Progenitor cell of endocrine pancreas (in vitro differentiated cells): ENCODE measurements at regions not wholly inside any gene's neighbourhood (a gene's known extent, or its start where the extent isn't known, plus 50 kb on each side); places are given as distances from the start of the nearest gene placed in this dataset.
"Not testable (repeated sequence)": the region's sequence is repeated elsewhere in the genome, so short reads cannot be mapped to it uniquely, and the experiment has no call there.

Source experiments
- DNase-seq: peaks from one replicate; pipeline ENCODE4 v3.0.0; 2021; ENCODE audit warnings: low spot score; ENCODE audit not compliant: unreplicated experiment
- H3K27ac Mint-ChIP-seq: 2 replicates; pipeline ENCODE4 v1.8.0; 2021; ENCODE audit warnings: mild to moderate bottlenecking, moderate library complexity, mixed read lengths
- H3K27me3 Mint-ChIP-seq: 2 replicates; pipeline ENCODE4 v1.8.0; 2021; ENCODE audit warnings: mixed read lengths
- H3K36me3 Mint-ChIP-seq: 2 replicates; pipeline ENCODE4 v1.8.0; 2022; ENCODE audit warnings: mixed read lengths; ENCODE audit not compliant: insufficient read depth
- H3K4me1 Mint-ChIP-seq: 2 replicates; pipeline ENCODE4 v1.8.0; 2021; ENCODE audit warnings: low read depth, mixed read lengths
- H3K4me3 Mint-ChIP-seq: 2 replicates; pipeline ENCODE4 v1.8.0; 2021; ENCODE audit warnings: low read depth, mild to moderate bottlenecking, moderate library complexity, mixed read lengths
- H3K9me3 Mint-ChIP-seq: 2 replicates; pipeline ENCODE4 v1.8.0; 2021; ENCODE audit warnings: low read depth, mixed read lengths
- CTCF ChIP-seq: fragments of 200-600 bp; sonication (generic); IDR thresholded peaks from one replicate; pipeline ENCODE4 v1.5.0; 2021; ENCODE audit warnings: antibody characterized with exemption, mild to moderate bottlenecking; ENCODE audit not compliant: unreplicated experiment

GRCh38 chr6:20340068-20340848 lies 61.4 kb upstream of the E2F3 start:
- H3K9me3 Mint-ChIP-seq, result no peaks in the 10 kb centered on the region
- no peak for TF ChIP-seq CTCF
- no peak for DNase-seq
- H3K27me3 Mint-ChIP-seq, result peaks cover 15% of the 10 kb centered on the region
- H3K4me1 Mint-ChIP-seq, result peaks cover 2% of the 10 kb centered on the region
- no peak overlapping the region for H3K4me3 Mint-ChIP-seq
- no peak overlapping the region for H3K27ac Mint-ChIP-seq
- no peaks in the 10 kb centered on the region for H3K36me3 Mint-ChIP-seq

GRCh38 chr6:20341096-20341495 lies 60.6 kb upstream of the E2F3 start:
- Mint-ChIP-seq H3K9me3 (no peaks in the 10 kb centered on the region), H3K4me1 (peaks cover 2% of the 10 kb centered on the region), H3K27me3 (peaks cover 15% of the 10 kb centered on the region), H3K4me3 (no peak overlapping the region), H3K36me3 (no peaks in the 10 kb centered on the region), H3K27ac (no peak overlapping the region)
- no peak for TF ChIP-seq CTCF
- no peak for DNase-seq

- Mint-ChIP-seq H3K27me3 (peaks cover 15% of the 10 kb centered on the region), H3K4me3 (no peak overlapping the region), H3K9me3 (no peaks in the 10 kb centered on the region)
Measured at GRCh38 chr6:20341564-20341963, 60.1 kb upstream of the E2F3 start.

GRCh38 chr6:20346948-20347347 lies 54.7 kb upstream of the E2F3 start:
- H3K4me3 Mint-ChIP-seq, DNase-seq, H3K9me3 Mint-ChIP-seq, H3K4me1 Mint-ChIP-seq, H3K27ac Mint-ChIP-seq, H3K36me3 Mint-ChIP-seq: not testable (repeated sequence)
- H3K27me3 Mint-ChIP-seq, result peaks cover 20% of the 10 kb centered on the region

More at GRCh38 chr6:20341564-20341963, 60.1 kb upstream of the E2F3 start:
- Mint-ChIP-seq H3K36me3 (no peaks in the 10 kb centered on the region), H3K4me1 (no peaks in the 10 kb centered on the region), H3K27ac (no peak overlapping the region)
- DNase-seq, result no peak
- TF ChIP-seq CTCF, result no peak

GRCh38 chr6:20348041-20348440 lies 53.6 kb upstream of the E2F3 start:
- TF ChIP-seq CTCF, result no peak
- peaks cover 4% of the 10 kb centered on the region for H3K9me3 Mint-ChIP-seq
- DNase-seq, result no peak
- H3K36me3 Mint-ChIP-seq, result no peaks in the 10 kb centered on the region
- H3K4me3 Mint-ChIP-seq, result no peak overlapping the region
- peaks cover 4% of the 10 kb centered on the region for H3K4me1 Mint-ChIP-seq
- H3K27me3 Mint-ChIP-seq, result peaks cover 20% of the 10 kb centered on the region
- no peak overlapping the region for H3K27ac Mint-ChIP-seq

GRCh38 chr6:20349225-20349624 lies 52.5 kb upstream of the E2F3 start:
- no peak overlapping the region for H3K4me3 Mint-ChIP-seq

More at GRCh38 chr6:20349225-20349624, 52.5 kb upstream of the E2F3 start:
- peaks cover 6% of the 10 kb centered on the region for H3K9me3 Mint-ChIP-seq
- no peak for TF ChIP-seq CTCF
- DNase-seq, result no peak
- peaks cover 18% of the 10 kb centered on the region for H3K27me3 Mint-ChIP-seq
- H3K4me1 Mint-ChIP-seq, result peaks cover 4% of the 10 kb centered on the region
- H3K27ac Mint-ChIP-seq, result no peak overlapping the region
- no peaks in the 10 kb centered on the region for H3K36me3 Mint-ChIP-seq
